IMR-90 (cell line): ENCODE measurements at regions not wholly inside any gene's neighbourhood (a gene's known extent, or its start where the extent isn't known, plus 50 kb on each side); places are given as distances from the start of the nearest gene placed in this dataset.

Source experiments
- ATAC-seq: fragments of 200-7000 bp; cut with Tn5 transposase; 2 replicates; pipeline ENCODE4 v1.9.1; 2020; ENCODE audit warnings: low read depth, mild to moderate bottlenecking, moderate library complexity
- BruUV-seq: library from RNA; stranded (reverse); fragments of 400-500 nt; replicated peaks from 2 replicates; lab custom pipeline; 2021; lab: Mats Ljungman, UMichigan
- CTCF ChIA-PET: fragments of 300-600 bp; formaldehyde crosslinking; extraction: SDS; loops from one replicate; lab custom pipeline; 2021; ENCODE audit warnings: antibody characterized with exemption; lab: Yijun Ruan, JAX
- POLR2A ChIA-PET: fragments of 300-600 bp; sonication (Branson Sonifier 250); formaldehyde crosslinking; loops from one replicate; lab custom pipeline; 2022; ENCODE audit warnings: antibody characterized with exemption; ENCODE audit not compliant: unreplicated experiment; lab: Charles Lee
- DNase-seq: peaks from one replicate; pipeline ENCODE4 v3.0.0; 2013
- H2AFZ ChIP-seq: replicated peaks from 2 replicates; pipeline ENCODE3; 2013; ENCODE audit warnings: low read length, mild to moderate bottlenecking; ENCODE audit not compliant: poor library complexity
- H2AK5ac ChIP-seq: 2 replicates; pipeline ENCODE4 v1.6.1; 2013; ENCODE audit warnings: low read depth, low read length, inconsistent platforms
- H2AK9ac ChIP-seq: replicated peaks from 2 replicates; pipeline ENCODE3; 2013; ENCODE audit warnings: mild to moderate bottlenecking, low read depth, low read length, moderate library complexity; ENCODE audit not compliant: poor library complexity
- H2BK120ac ChIP-seq: 2 replicates; pipeline ENCODE4 v1.6.1; 2013; ENCODE audit warnings: low read depth, low read length, inconsistent platforms
- H2BK15ac ChIP-seq: 3 replicates; pipeline ENCODE4 v1.6.1; 2013; ENCODE audit warnings: low read depth, low read length, inconsistent platforms
- H2BK20ac ChIP-seq: 2 replicates; pipeline ENCODE4 v1.6.1; 2013; ENCODE audit warnings: low read depth, mild to moderate bottlenecking, inconsistent platforms, low read length, moderate library complexity
- H2BK5ac ChIP-seq: 2 replicates; pipeline ENCODE4 v1.6.1; 2013; ENCODE audit warnings: mild to moderate bottlenecking, low read depth, low read length, inconsistent platforms; ENCODE audit not compliant: poor library complexity, severe bottlenecking
- H3K14ac ChIP-seq: replicated peaks from 2 replicates; pipeline ENCODE4 v1.6.1; 2013; ENCODE audit warnings: low read depth, low read length, inconsistent platforms
- H3K18ac ChIP-seq: 2 replicates; pipeline ENCODE4 v1.6.1; 2013; ENCODE audit warnings: low read depth, low read length, control low read depth
- H3K23ac ChIP-seq: 2 replicates; pipeline ENCODE4 v1.6.1; 2013; ENCODE audit warnings: low read depth, low read length, inconsistent platforms
- H3K27ac ChIP-seq: 2 replicates; pipeline ENCODE4 v1.5.1; 2013; ENCODE audit warnings: mild to moderate bottlenecking, control low read depth, low read length; ENCODE audit not compliant: insufficient read depth
- H3K27me3 ChIP-seq: 2 replicates; pipeline ENCODE4 v1.6.1; 2013; ENCODE audit warnings: low read length; ENCODE audit not compliant: control insufficient read depth, insufficient read depth
- H3K36me3 ChIP-seq: 2 replicates; pipeline ENCODE4 v1.6.1; 2013; ENCODE audit warnings: low read length, mixed read lengths; ENCODE audit not compliant: control insufficient read depth, insufficient read depth
- H3K4ac ChIP-seq: 2 replicates; pipeline ENCODE4 v1.6.1; 2013; ENCODE audit warnings: low read depth, low read length, inconsistent platforms
- H3K4me1 ChIP-seq: 2 replicates; pipeline ENCODE4 v1.6.1; 2013; ENCODE audit warnings: low read length, mixed read lengths; ENCODE audit not compliant: control insufficient read depth, insufficient read depth
- H3K4me2 ChIP-seq: 2 replicates; pipeline ENCODE4 v1.6.1; 2013; ENCODE audit warnings: low read depth, mild to moderate bottlenecking, control low read depth, low read length, moderate library complexity
- H3K4me3 ChIP-seq: 2 replicates; pipeline ENCODE4 v1.5.1; 2013; ENCODE audit warnings: low read depth, mild to moderate bottlenecking, control low read depth, low read length, moderate library complexity; ENCODE audit not compliant: insufficient read depth
- H3K56ac ChIP-seq: 2 replicates; pipeline ENCODE4 v1.6.1; 2013; ENCODE audit warnings: low read length, inconsistent platforms; ENCODE audit not compliant: insufficient read depth; ENCODE audit errors: extremely low read depth
- H3K79me1 ChIP-seq, 2 experiments: 2 replicates each; pipeline ENCODE4 v1.6.1; 2013; ENCODE audit warnings: low read length in 2 of 2, inconsistent platforms in 1 of 2, low read depth in 1 of 2
- H3K9ac ChIP-seq: 2 replicates; pipeline ENCODE4 v1.6.1; 2013; ENCODE audit warnings: low read depth, low read length, control low read depth
- H3K9me1 ChIP-seq: 2 replicates; pipeline ENCODE4 v1.6.1; 2013; ENCODE audit warnings: low read length, inconsistent platforms; ENCODE audit not compliant: insufficient read depth
- H3K9me3 ChIP-seq: 2 replicates; pipeline ENCODE4 v1.6.1; 2013; ENCODE audit warnings: low read length; ENCODE audit not compliant: control insufficient read depth, insufficient read depth
- H4K20me1 ChIP-seq: 2 replicates; pipeline ENCODE4 v1.6.1; 2013; ENCODE audit warnings: low read length, inconsistent platforms; ENCODE audit not compliant: insufficient read depth
- H4K5ac ChIP-seq: 2 replicates; pipeline ENCODE4 v1.6.1; 2013; ENCODE audit warnings: mild to moderate bottlenecking, low read depth, low read length, control low read depth
- H4K8ac ChIP-seq, 2 experiments: 2 replicates each; pipeline ENCODE4 v1.6.1; 2013; ENCODE audit warnings: low read depth in 2 of 2, low read length in 2 of 2, control low read depth in 1 of 2, inconsistent platforms in 1 of 2
- H4K91ac ChIP-seq: 2 replicates; pipeline ENCODE4 v1.6.1; 2013; ENCODE audit warnings: low read depth, low read length, inconsistent platforms; ENCODE audit not compliant: insufficient read depth
- BHLHE40 ChIP-seq: fragments of 150-350 bp; IDR thresholded peaks from 2 replicates; pipeline ENCODE4 v1.6.1; 2016; ENCODE audit warnings: mild to moderate bottlenecking, low read depth, low read length
- CEBPB ChIP-seq: IDR thresholded peaks from 2 replicates; pipeline ENCODE4 v1.6.1; 2012; ENCODE audit warnings: low read depth, low read length, improper control_type of control experiment
- CHD1 ChIP-seq: IDR thresholded peaks from 2 replicates; pipeline ENCODE4 v1.6.1; 2012; ENCODE audit warnings: low read depth, low read length, improper control_type of control experiment
- FOS ChIP-seq: fragments of 150-350 bp; IDR thresholded peaks from 2 replicates; pipeline ENCODE4 v1.6.1; 2016; ENCODE audit warnings: low read depth, low read length
- MAFK ChIP-seq: IDR thresholded peaks from 2 replicates; pipeline ENCODE4 v1.6.1; 2012; ENCODE audit warnings: low read depth, low read length, improper control_type of control experiment
- MAZ ChIP-seq: IDR thresholded peaks from 2 replicates; pipeline ENCODE4 v1.6.1; 2012; ENCODE audit warnings: low read depth, mild to moderate bottlenecking, low read length, improper control_type of control experiment, moderate library complexity, borderline replicate concordance
- MXI1 ChIP-seq: IDR thresholded peaks from 2 replicates; pipeline ENCODE4 v1.6.1; 2012; ENCODE audit warnings: low read depth, mild to moderate bottlenecking, low read length, moderate library complexity, borderline replicate concordance
- NFE2L2 ChIP-seq: fragments of 150-350 bp; IDR thresholded peaks from 2 replicates; pipeline ENCODE4 v1.6.1; 2016; ENCODE audit warnings: low read depth, mild to moderate bottlenecking, low read length
- POLR2A ChIP-seq: IDR thresholded peaks from 2 replicates; pipeline ENCODE4 v1.6.1; 2012; ENCODE audit warnings: mild to moderate bottlenecking, low read depth, low read length
- RAD21 ChIP-seq: IDR thresholded peaks from 2 replicates; pipeline ENCODE4 v1.6.1; 2012; ENCODE audit warnings: low read length, improper control_type of control experiment
- RCOR1 ChIP-seq: IDR thresholded peaks from 2 replicates; pipeline ENCODE4 v1.6.1; 2012; ENCODE audit warnings: mild to moderate bottlenecking, low read length, improper control_type of control experiment; ENCODE audit not compliant: insufficient replicate concordance
- RFX5 ChIP-seq: IDR thresholded peaks from 2 replicates; pipeline ENCODE4 v1.8.0; 2012; ENCODE audit warnings: low read depth, mild to moderate bottlenecking, low read length, moderate library complexity
- SMC3 ChIP-seq: fragments of 150-350 bp; IDR thresholded peaks from 2 replicates; pipeline ENCODE4 v1.6.1; 2016; ENCODE audit warnings: low read depth, mild to moderate bottlenecking, antibody characterized with exemption, low read length, moderate library complexity
- dilution Hi-C: fragments of 300-500 bp; cut with HindIII; formaldehyde crosslinking; loops from one replicate; pipeline ENCODE4 v1.14.3; 2018; ENCODE audit warnings: low sequenced_read_pairs; ENCODE audit not compliant: unreplicated experiment
- in situ Hi-C: fragments of 300-500 bp; cut with MboI; formaldehyde crosslinking; loops from 3 replicates; pipeline ENCODE4 v1.14.3; 2019; ENCODE audit warnings: low sequenced_read_pairs, inconsistent platforms, mixed read lengths
- intact Hi-C: fragments of 100-400 bp; cut with micrococcal nuclease; formaldehyde crosslinking; loops from 2 replicates; pipeline ENCODE4 v1.10.0; 2022
- TF ChIP-seq, protein P1 (sequence below): fragments of 150-350 bp; IDR thresholded peaks from 2 replicates; pipeline ENCODE4 v1.6.1; 2016; ENCODE audit warnings: low read depth, mild to moderate bottlenecking, low read length, moderate library complexity, borderline replicate concordance
- TF ChIP-seq, protein P2 (sequence below): fragments of 150-350 bp; IDR thresholded peaks from 2 replicates; pipeline ENCODE4 v1.6.1; 2017; ENCODE audit warnings: mild to moderate bottlenecking, antibody characterized with exemption, low read length, low read depth
- TF ChIP-seq, protein P3 (sequence below): conservative IDR thresholded peaks from 2 replicates; pipeline ENCODE4 v1.5.1; 2012; ENCODE audit warnings: mild to moderate bottlenecking, low read depth, low read length, improper control_type of control experiment

DNA sequence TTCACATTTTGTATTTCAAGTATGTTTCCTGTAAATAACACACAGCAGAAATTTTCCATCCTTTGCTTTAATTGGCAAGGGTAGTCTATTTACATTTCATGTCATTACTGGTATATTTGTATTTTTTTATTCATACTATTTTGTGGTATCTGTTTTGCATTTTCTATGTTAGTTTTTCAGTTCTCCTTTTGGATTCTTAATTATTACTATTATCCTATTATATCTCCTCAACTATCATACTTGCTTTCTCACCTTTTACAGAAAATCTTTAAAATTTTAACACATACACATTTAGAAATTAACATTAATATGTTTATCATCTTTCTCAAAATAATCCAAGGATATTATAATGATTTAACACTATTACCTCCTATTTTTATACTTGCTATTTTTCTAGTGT, 918.3 kb upstream of the MAP3K7 start:
- Histone ChIP-seq H3K4me2 (no peak overlapping the region), H3K18ac (no peak overlapping the region), H3K4me1 (no peaks in the 10 kb centered on the region), H2BK5ac (no peak overlapping the region), H3K9me3 (no peaks in the 10 kb centered on the region), H4K8ac (no peak overlapping the region), H3K56ac (no peak overlapping the region), H2BK15ac (no peak overlapping the region), H2AK5ac (no peak overlapping the region), H2BK120ac (no peak overlapping the region), H3K4me3 (no peak overlapping the region), H2AK9ac (no peak overlapping the region), H2BK20ac (no peak overlapping the region), H3K9me1 (no peaks in the 10 kb centered on the region), H3K9ac (no peak overlapping the region), H3K79me1 (no peaks in the 10 kb centered on the region), H3K36me3 (no peaks in the 10 kb centered on the region), H4K5ac (no peak overlapping the region), H3K14ac (no peak overlapping the region), H3K27ac (no peak overlapping the region), H2AFZ (no peak overlapping the region), H4K20me1 (no peaks in the 10 kb centered on the region), H4K91ac (no peak overlapping the region), H3K27me3 (no peaks in the 10 kb centered on the region), H3K4ac (no peak overlapping the region), H3K23ac (no peak overlapping the region)
- BruUV-seq: no TSS peak
- no peak for ATAC-seq
- in situ Hi-C loops (no loop called here), dilution Hi-C loops (no loop called here), intact Hi-C loops (no loop called here)
- CTCF ChIA-PET: no interaction called here
- no peak for DNase-seq
- POLR2A ChIA-PET: no interaction called here
- no peak for TF ChIP-seq MAZ
- no peak for TF ChIP-seq FOS
- TF ChIP-seq MXI1: no peak
- TF ChIP-seq CEBPB: no peak
- no peak for TF ChIP-seq POLR2A
- TF ChIP-seq RAD21: no peak
- TF ChIP-seq, protein P1, sequence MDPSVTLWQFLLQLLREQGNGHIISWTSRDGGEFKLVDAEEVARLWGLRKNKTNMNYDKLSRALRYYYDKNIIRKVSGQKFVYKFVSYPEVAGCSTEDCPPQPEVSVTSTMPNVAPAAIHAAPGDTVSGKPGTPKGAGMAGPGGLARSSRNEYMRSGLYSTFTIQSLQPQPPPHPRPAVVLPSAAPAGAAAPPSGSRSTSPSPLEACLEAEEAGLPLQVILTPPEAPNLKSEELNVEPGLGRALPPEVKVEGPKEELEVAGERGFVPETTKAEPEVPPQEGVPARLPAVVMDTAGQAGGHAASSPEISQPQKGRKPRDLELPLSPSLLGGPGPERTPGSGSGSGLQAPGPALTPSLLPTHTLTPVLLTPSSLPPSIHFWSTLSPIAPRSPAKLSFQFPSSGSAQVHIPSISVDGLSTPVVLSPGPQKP: no peak
- TF ChIP-seq CHD1: no peak
- no peak for TF ChIP-seq NFE2L2
- no peak for TF ChIP-seq RCOR1
- TF ChIP-seq, protein P2, sequence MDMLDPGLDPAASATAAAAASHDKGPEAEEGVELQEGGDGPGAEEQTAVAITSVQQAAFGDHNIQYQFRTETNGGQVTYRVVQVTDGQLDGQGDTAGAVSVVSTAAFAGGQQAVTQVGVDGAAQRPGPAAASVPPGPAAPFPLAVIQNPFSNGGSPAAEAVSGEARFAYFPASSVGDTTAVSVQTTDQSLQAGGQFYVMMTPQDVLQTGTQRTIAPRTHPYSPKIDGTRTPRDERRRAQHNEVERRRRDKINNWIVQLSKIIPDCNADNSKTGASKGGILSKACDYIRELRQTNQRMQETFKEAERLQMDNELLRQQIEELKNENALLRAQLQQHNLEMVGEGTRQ: no peak
- no peak for TF ChIP-seq SMC3
- TF ChIP-seq MAFK: no peak
- no peak for TF ChIP-seq BHLHE40
- TF ChIP-seq, protein P3, sequence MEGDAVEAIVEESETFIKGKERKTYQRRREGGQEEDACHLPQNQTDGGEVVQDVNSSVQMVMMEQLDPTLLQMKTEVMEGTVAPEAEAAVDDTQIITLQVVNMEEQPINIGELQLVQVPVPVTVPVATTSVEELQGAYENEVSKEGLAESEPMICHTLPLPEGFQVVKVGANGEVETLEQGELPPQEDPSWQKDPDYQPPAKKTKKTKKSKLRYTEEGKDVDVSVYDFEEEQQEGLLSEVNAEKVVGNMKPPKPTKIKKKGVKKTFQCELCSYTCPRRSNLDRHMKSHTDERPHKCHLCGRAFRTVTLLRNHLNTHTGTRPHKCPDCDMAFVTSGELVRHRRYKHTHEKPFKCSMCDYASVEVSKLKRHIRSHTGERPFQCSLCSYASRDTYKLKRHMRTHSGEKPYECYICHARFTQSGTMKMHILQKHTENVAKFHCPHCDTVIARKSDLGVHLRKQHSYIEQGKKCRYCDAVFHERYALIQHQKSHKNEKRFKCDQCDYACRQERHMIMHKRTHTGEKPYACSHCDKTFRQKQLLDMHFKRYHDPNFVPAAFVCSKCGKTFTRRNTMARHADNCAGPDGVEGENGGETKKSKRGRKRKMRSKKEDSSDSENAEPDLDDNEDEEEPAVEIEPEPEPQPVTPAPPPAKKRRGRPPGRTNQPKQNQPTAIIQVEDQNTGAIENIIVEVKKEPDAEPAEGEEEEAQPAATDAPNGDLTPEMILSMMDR: no peak
- no peak for TF ChIP-seq RFX5
